Astrocyte (in vitro differentiated cells and primary cell): ENCODE measurements at regions not wholly inside any gene's neighbourhood (a gene's known extent, or its start where the extent isn't known, plus 50 kb on each side); places are given as distances from the start of the nearest gene placed in this dataset.

Source experiments
- CTCF ChIP-seq: IDR thresholded peaks from 2 replicates; pipeline ENCODE4 v1.5.1; 2011; ENCODE audit warnings: low read depth, mild to moderate bottlenecking, inconsistent platforms, low read length, moderate library complexity; ENCODE audit not compliant: insufficient read depth
- EZH2 ChIP-seq: IDR thresholded peaks from 2 replicates; pipeline ENCODE4 v1.6.1; 2012; ENCODE audit warnings: mild to moderate bottlenecking, low read length, inconsistent platforms; ENCODE audit not compliant: insufficient read depth

- no peak for TF ChIP-seq CTCF
- no peak for TF ChIP-seq EZH2
Measured at GRCh38 chr20:43248341-43248740, 58.6 kb upstream of the PTPRT start.
